Upper lobe of left lung (tissue), 4 donors: ENCODE measurements at regions not wholly inside any gene's neighbourhood (a gene's known extent, or its start where the extent isn't known, plus 50 kb on each side); places are given as distances from the start of the nearest gene placed in this dataset.

ENCODE experiments used
- CTCF ChIP-seq, 6 experiments: fragments of 450-650 bp in 4 of 6; fragments of 200-600 bp in 2 of 6; sonication (generic) in 2 of 6; IDR thresholded peaks; one replicate each; pipeline ENCODE4 v1.5.1; 2016 to 2019; ENCODE audit warnings: antibody characterized with exemption in 6 of 6
- POLR2AphosphoS5 ChIP-seq, 2 donors: sonication (generic); formaldehyde crosslinking; IDR thresholded peaks; one replicate each; pipeline ENCODE4 v1.5.1; 2017; ENCODE audit warnings: antibody characterized with exemption in 2 of 2

GRCh38 chr20:57894096-57894495 lies 184.3 kb upstream of the PMEPA1 start:
- TF ChIP-seq CTCF (IDR thresholded peaks at IDR 0.05) (no peak), POLR2AphosphoS5 (IDR thresholded peaks at IDR 0.05) (no peak)
